Choroid plexus epithelial cell (primary cell): ENCODE measurements at regions not wholly inside any gene's neighbourhood (a gene's known extent, or its start where the extent isn't known, plus 50 kb on each side); places are given as distances from the start of the nearest gene placed in this dataset.

Experiments
- DNase-seq: peaks from one replicate; pipeline ENCODE4 v3.0.0-alpha.2; 2010; ENCODE audit warnings: low read depth
- H3K4me3 ChIP-seq: 2 replicates; pipeline ENCODE4 v1.5.1; 2011; ENCODE audit warnings: low read depth, mild to moderate bottlenecking, control low read depth, low read length, moderate library complexity
- CTCF ChIP-seq: conservative IDR thresholded peaks from 2 replicates; pipeline ENCODE4 v1.5.1; 2011; ENCODE audit warnings: low read depth, mild to moderate bottlenecking, control low read depth, inconsistent platforms, low read length, moderate library complexity

DNA sequence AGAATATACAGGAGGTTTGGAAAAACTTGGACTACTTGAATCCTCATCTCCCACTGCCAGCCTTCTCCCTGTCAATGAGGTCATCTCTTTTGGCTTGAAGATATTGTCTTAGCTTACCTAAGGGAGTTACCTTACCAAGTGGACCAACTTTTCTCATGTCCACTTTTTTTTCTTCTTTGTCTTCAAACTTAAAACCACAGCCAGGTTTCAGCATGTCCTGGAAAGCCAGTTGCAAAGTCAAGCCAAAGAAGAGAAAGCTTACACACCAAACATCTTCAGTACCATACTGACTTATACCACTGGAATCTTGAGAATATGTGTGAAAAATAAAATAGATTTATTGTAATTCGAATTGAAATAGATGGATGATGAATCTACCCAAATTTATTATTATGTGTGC, 520.5 kb downstream of the HTR7 start:
- TF ChIP-seq CTCF, result no peak
- DNase-seq, result no peak
- H3K4me3 ChIP-seq, result no peak overlapping the region

DNA sequence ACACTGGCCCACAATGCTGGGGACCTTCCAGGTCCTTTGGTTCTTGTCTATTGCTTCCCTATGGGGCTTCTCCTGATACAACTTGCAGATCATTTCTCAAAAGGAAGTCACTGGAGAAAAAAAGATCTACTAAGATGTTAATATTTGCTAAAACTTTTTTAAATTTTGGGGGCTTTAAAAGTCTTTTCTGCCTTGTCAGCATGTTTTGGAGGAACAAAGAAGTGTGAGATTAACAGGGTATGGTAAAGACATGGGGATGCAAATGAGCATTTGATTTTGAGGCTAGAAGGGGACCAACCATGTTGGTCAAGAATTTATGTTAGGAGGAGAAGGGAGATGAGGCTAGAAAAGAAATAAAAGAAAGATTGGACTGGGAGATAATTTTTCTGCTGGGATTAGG, 515.4 kb downstream of the HTR7 start:
- H3K4me3 ChIP-seq, result no peak overlapping the region
- no peak for TF ChIP-seq CTCF
- no peak for DNase-seq

- H3K4me3 ChIP-seq, result no peak overlapping the region
- DNase-seq, result no peak
- no peak for TF ChIP-seq CTCF
Observed at GRCh38 chr10:90344226-90344625, 513.6 kb downstream of the HTR7 start.

DNA sequence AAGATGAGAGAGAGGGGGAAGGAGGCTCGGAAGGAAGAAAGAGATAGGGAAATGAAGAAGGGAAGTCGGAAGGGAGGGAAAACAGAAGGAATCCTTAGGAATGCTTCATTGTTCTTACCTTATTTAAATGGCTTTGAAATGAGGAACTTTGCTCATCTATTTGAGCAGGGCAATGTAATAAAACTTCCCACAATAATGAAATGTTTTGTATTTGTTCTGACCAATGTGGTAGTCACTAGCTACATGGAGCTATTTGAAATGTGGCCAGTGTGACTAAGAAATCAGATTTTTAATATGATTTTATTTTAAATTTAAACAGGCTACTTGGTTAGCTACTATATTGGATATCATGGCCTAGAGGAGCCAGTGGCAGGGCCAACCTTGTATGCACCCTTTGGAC, 510.6 kb downstream of the HTR7 start:
- no peak overlapping the region for H3K4me3 ChIP-seq
- DNase-seq, result no peak
- TF ChIP-seq CTCF, result no peak

DNA sequence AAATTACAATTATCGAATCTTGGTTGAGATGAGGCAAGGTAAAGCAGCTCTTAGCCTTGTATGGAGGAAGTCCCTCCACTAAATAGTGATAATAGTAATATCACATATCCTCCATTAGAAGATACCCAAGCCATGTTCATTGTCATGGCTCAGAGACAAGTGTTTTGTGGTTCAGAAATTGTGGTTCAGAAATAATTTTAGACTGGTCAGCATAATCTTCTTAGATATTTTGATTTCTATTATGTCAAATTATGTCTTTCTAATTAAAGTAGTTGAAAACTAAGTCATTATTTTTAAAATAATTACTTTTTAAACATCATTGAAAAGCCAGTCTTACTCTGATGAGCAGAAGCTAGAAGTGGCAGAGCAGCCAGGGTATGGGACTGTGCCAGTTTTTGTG, 507.7 kb downstream of the HTR7 start:
- H3K4me3 ChIP-seq, result no peak overlapping the region
- no peak for TF ChIP-seq CTCF
- no peak for DNase-seq

GRCh38 chr10:90352288-90352687, 505.6 kb downstream of the HTR7 start:
- no peak overlapping the region for H3K4me3 ChIP-seq
- no peak for TF ChIP-seq CTCF
- peak; percentile 20 for DNase-seq

GRCh38 chr10:90354914-90355313, 502.9 kb downstream of the HTR7 start:
- no peak for DNase-seq
- H3K4me3 ChIP-seq, result no peak overlapping the region
- TF ChIP-seq CTCF, result no peak
